ENCODE measurements at regions not wholly inside any gene's neighbourhood (a gene's known extent, or its start where the extent isn't known, plus 50 kb on each side); places are given as distances from the start of the nearest gene placed in this dataset.
"Not testable (repeated sequence)": the region's sequence is repeated elsewhere in the genome, so short reads cannot be mapped to it uniquely, and the experiment has no call there.

DNA sequence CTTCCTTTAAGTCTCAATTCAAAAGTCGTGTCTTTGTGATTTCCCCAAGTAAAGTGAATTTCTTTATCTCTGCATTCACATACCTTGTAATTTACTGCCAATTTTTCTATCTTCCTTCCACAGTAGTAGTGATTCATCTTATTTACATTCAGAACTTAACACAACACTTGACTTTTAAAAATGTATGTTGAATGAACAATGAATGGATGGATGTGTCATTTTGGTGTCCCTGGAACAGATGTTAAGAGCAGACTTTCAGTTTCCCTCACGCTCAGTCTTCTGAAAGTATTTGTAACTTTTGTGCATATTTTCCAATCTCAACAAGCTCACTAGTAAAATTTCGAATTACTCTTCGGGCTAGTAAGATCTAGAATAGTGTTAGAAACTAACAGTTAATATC is 352.0 kb downstream of the HHIPL2 start:
- TF ChIP-seq POLR2A (IDR thresholded peaks at IDR 0.05) (no peak), CTCF (IDR thresholded peaks at IDR 0.05 in 4 of 5, conservative IDR thresholded peaks at IDR 0.05 in 1 of 5) (no peak)
- H3K36me3 ChIP-seq = no peaks in the 10 kb centered on the region
- H3K27me3 ChIP-seq = no peaks in the 10 kb centered on the region
- intact Hi-C loops (cut with DNase I; ENCODE audit: low total_unique reads) (no loop called here), in situ Hi-C loops (cut with MboI; ENCODE audit: low sequenced_read_pairs in 4 of 4) (no loop called here)
- no peaks in the 10 kb centered on the region for H3K4me1 ChIP-seq
- ATAC-seq (no peak), DNase-seq (no peak)
- H3K9me3 ChIP-seq = no peaks in the 10 kb centered on the region
- no peak overlapping the region for H3K4me3 ChIP-seq
- no peak overlapping the region for H3K27ac ChIP-seq

DNA sequence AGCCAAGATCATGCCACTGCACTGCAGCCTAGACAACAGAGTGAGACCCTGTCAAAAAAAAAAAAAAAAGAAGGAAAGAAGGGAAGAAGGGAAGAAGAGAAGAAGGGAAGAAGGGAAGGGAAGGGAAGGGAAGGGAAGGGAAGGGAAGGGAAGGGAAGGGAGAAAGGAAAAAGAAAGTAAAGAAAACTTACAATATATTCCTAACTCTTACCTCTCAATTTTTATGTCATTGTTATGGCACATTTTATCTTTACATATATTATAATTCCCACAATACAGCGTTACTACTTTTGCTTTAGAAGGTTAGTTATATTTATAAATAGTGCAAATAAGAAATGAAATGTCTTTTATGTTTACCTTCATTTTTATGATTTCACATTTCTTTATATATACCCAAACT is 358.7 kb downstream of the HHIPL2 start:
- no peaks in the 10 kb centered on the region for H3K27me3 ChIP-seq
- in situ Hi-C loops (cut with MboI; ENCODE audit: low sequenced_read_pairs in 4 of 4) (no loop called here), intact Hi-C loops (cut with DNase I; ENCODE audit: low total_unique reads) (no loop called here)
- DNase-seq (no peak), ATAC-seq (no peak)
- H3K9me3 ChIP-seq = no peaks in the 10 kb centered on the region
- TF ChIP-seq POLR2A (IDR thresholded peaks at IDR 0.05) (no peak), CTCF (IDR thresholded peaks at IDR 0.05 in 4 of 5, conservative IDR thresholded peaks at IDR 0.05 in 1 of 5) (no peak)
- H3K4me3 ChIP-seq = no peak overlapping the region
- no peaks in the 10 kb centered on the region for H3K36me3 ChIP-seq
- H3K27ac ChIP-seq = no peak overlapping the region
- H3K4me1 ChIP-seq = no peaks in the 10 kb centered on the region

DNA sequence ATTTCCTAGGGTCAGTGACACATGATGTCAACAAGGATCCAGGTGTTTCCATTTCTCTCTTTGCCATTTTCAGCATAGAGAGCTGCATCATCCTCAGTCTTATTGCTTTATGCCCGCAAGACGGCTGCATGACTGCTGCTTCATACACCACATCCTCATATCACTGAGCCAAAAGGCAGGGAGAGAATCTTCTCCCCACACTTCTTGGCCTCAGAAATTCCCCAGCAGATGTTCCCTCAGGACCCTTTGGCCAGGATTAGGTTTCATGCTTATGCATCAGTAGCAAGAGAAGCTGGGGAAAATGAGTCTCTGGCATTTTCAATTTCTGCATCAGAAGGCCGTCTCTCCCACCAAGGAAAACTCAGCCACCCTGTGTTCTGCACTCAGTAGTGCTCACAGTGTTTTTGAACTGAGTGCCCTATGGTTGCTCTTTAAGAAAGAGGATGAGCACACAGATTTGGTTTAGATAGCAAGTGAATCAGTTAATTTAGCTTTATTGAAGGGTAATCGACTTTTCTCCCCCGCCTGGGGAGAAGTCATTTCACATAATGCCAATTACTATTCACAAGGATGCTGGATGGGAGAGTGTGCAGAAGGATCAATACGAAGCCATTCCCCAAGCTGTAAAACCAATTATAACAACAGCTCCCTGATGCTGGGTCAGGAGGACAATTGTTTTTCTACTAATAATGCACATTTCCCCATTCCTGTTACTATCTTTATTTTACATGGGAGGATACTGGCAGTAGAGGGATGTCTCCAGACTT is 360.2 kb downstream of the HHIPL2 start:
- DNase-seq = no peak
- in situ Hi-C loops (cut with MboI; ENCODE audit: low sequenced_read_pairs in 4 of 4) (no loop called here), intact Hi-C loops (cut with DNase I; ENCODE audit: low total_unique reads) (no loop called here)

GRCh38 chr1:222182641-222183040 is 365.3 kb downstream of the HHIPL2 start:
- DNase-seq (no peak), ATAC-seq (no peak)
- H3K27ac ChIP-seq = no peak overlapping the region
- intact Hi-C loops (cut with DNase I; ENCODE audit: low total_unique reads) = no loop called here
- no peaks in the 10 kb centered on the region for H3K36me3 ChIP-seq
- in situ Hi-C loops (cut with MboI; ENCODE audit: low sequenced_read_pairs in 4 of 4) = no loop called here
- TF ChIP-seq CTCF (IDR thresholded peaks at IDR 0.05 in 4 of 5, conservative IDR thresholded peaks at IDR 0.05 in 1 of 5) (no peak), POLR2A (IDR thresholded peaks at IDR 0.05) (no peak)
- H3K9me3 ChIP-seq = no peaks in the 10 kb centered on the region
- no peak overlapping the region for H3K4me3 ChIP-seq
- no peaks in the 10 kb centered on the region for H3K4me1 ChIP-seq
- no peaks in the 10 kb centered on the region for H3K27me3 ChIP-seq

More for the DNA sequence above, 360.2 kb downstream of the HHIPL2 start:
- no peaks in the 10 kb centered on the region for H3K4me1 ChIP-seq
- H3K4me3 ChIP-seq = no peak overlapping the region
- no peaks in the 10 kb centered on the region for H3K36me3 ChIP-seq
- no peaks in the 10 kb centered on the region for H3K9me3 ChIP-seq
- no peak for ATAC-seq
- no peak overlapping the region for H3K27ac ChIP-seq
- H3K27me3 ChIP-seq = no peaks in the 10 kb centered on the region
- TF ChIP-seq POLR2A (IDR thresholded peaks at IDR 0.05) = no peak
- TF ChIP-seq CTCF (IDR thresholded peaks at IDR 0.05 in 4 of 5, conservative IDR thresholded peaks at IDR 0.05 in 1 of 5) = no peak

GRCh38 chr1:222181191-222181590 is 366.7 kb downstream of the HHIPL2 start:
- no peaks in the 10 kb centered on the region for H3K4me1 ChIP-seq
- H3K9me3 ChIP-seq = no peaks in the 10 kb centered on the region
- intact Hi-C loops (cut with DNase I; ENCODE audit: low total_unique reads) = no loop called here
- in situ Hi-C loops (cut with MboI; ENCODE audit: low sequenced_read_pairs in 4 of 4) = no loop called here
- ATAC-seq (no peak), DNase-seq (no peak)
- no peaks in the 10 kb centered on the region for H3K27me3 ChIP-seq
- no peak overlapping the region for H3K4me3 ChIP-seq
- H3K36me3 ChIP-seq = no peaks in the 10 kb centered on the region
- TF ChIP-seq CTCF (IDR thresholded peaks at IDR 0.05 in 4 of 5, conservative IDR thresholded peaks at IDR 0.05 in 1 of 5) (no peak), POLR2A (IDR thresholded peaks at IDR 0.05) (no peak)
- H3K27ac ChIP-seq = no peak overlapping the region

DNA sequence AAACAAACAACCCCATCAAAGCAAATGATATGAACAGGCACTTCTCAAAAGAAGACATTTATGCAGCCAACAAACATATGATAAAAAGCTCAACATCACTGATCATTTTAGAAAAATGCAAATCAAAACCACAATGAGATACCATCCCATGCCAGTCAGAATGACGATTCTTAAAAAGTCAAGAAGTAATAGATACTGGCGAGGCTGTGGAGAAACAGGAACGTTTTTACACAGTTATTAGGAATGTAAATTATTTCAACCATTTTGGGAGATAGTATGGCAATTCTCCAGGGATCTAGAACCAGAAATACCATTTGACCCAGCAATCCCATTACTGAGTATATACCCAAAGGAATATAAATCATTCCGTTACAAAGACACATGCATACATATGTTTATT is 370.4 kb downstream of the HHIPL2 start:
- H3K36me3 ChIP-seq; H3K27ac ChIP-seq; H3K27me3 ChIP-seq; ATAC-seq; DNase-seq; H3K4me1 ChIP-seq; intact Hi-C loops (cut with DNase I; ENCODE audit: low total_unique reads); H3K4me3 ChIP-seq; H3K9me3 ChIP-seq: not testable (repeated sequence)
- in situ Hi-C loops (cut with MboI; ENCODE audit: low sequenced_read_pairs in 4 of 4) = loop anchor here in 1 of 4 donors (10.0 kb wide), 1 partner anchor 703 kb away; no protein-coding TSS in a partner anchor
